ENCODE measurements at regions not wholly inside any gene's neighbourhood (a gene's known extent, or its start where the extent isn't known, plus 50 kb on each side); places are given as distances from the start of the nearest gene placed in this dataset.

GRCh38 chr15:38871638-38872037 is 307.0 kb upstream of the RASGRP1 start (continued):
- TF ChIP-seq NFATC4 (CRISPR knock-in tag; IDR thresholded peaks at IDR 0.05) (no peak), NFYB (CRISPR knock-in tag; conservative IDR thresholded peaks at IDR 0.05; ENCODE audit: low read depth) (no peak), ZNF219 (CRISPR knock-in tag; IDR thresholded peaks at IDR 0.05; ENCODE audit: borderline replicate concordance) (no peak), ESRRA (CRISPR knock-in tag; IDR thresholded peaks at IDR 0.05; ENCODE audit: borderline replicate concordance) (no peak), ZBTB21 (CRISPR knock-in tag; IDR thresholded peaks at IDR 0.05; ENCODE audit: borderline replicate concordance) (no peak), GRHL2 (CRISPR knock-in tag; IDR thresholded peaks at IDR 0.05; ENCODE audit: insufficient replicate concordance, severe bottlenecking) (no peak)
- TF ChIP-seq, protein P1, sequence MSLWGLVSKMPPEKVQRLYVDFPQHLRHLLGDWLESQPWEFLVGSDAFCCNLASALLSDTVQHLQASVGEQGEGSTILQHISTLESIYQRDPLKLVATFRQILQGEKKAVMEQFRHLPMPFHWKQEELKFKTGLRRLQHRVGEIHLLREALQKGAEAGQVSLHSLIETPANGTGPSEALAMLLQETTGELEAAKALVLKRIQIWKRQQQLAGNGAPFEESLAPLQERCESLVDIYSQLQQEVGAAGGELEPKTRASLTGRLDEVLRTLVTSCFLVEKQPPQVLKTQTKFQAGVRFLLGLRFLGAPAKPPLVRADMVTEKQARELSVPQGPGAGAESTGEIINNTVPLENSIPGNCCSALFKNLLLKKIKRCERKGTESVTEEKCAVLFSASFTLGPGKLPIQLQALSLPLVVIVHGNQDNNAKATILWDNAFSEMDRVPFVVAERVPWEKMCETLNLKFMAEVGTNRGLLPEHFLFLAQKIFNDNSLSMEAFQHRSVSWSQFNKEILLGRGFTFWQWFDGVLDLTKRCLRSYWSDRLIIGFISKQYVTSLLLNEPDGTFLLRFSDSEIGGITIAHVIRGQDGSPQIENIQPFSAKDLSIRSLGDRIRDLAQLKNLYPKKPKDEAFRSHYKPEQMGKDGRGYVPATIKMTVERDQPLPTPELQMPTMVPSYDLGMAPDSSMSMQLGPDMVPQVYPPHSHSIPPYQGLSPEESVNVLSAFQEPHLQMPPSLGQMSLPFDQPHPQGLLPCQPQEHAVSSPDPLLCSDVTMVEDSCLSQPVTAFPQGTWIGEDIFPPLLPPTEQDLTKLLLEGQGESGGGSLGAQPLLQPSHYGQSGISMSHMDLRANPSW (CRISPR knock-in tag; conservative IDR thresholded peaks at IDR 0.05; ENCODE audit: low read depth): no peak

DNA sequence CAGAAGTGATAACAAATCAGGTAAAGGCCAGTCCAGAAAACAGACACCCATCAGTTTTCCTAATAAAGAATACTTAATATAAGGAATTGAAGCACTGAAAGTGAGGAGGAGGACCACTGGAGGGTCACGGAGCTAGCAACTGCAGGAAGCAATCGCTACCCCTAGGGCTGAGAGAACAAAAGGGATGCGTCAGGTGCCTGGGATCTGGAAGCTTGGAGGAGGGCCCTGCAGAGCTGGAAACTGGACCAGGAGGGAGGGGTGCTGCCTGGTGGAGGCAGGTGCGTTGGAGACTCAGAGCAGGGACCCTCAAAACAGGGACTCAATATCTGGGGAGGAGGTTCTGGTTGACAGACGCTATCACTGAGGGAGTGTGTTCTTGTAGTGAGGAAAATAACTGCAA is 308.1 kb upstream of the RASGRP1 start:
- peaks cover 9% of the 10 kb centered on the region for H3K36me3 Mint-ChIP-seq
- ChIA-PET CTCF (interaction anchor here (0.9 to 2.2 kb wide), 9 partner anchors 9 to 708 kb away, joined by 3 to 14 read pairs (median 8); partner anchors contain the start of genes RASGRP1 and THBS1), POLR2A (no interaction called here)
- TF ChIP-seq ZNF121 (CRISPR knock-in tag; IDR thresholded peaks at IDR 0.05) (no peak), OVOL2 (CRISPR knock-in tag; IDR thresholded peaks at IDR 0.05; ENCODE audit: borderline replicate concordance) (no peak)
- no peaks in the 10 kb centered on the region for H3K27me3 Mint-ChIP-seq (ENCODE audit: low read depth)
- H3K27ac Mint-ChIP-seq: no peak overlapping the region
- peaks cover 28% of the 10 kb centered on the region for H3K9me3 Mint-ChIP-seq
- H3K4me1 Mint-ChIP-seq: peaks cover 16% of the 10 kb centered on the region
- ATAC-seq (peak; percentile 94), DNase-seq (ENCODE audit: low spot score) (peak; percentile 37)
- no peak overlapping the region for H3K4me3 Mint-ChIP-seq

DNA sequence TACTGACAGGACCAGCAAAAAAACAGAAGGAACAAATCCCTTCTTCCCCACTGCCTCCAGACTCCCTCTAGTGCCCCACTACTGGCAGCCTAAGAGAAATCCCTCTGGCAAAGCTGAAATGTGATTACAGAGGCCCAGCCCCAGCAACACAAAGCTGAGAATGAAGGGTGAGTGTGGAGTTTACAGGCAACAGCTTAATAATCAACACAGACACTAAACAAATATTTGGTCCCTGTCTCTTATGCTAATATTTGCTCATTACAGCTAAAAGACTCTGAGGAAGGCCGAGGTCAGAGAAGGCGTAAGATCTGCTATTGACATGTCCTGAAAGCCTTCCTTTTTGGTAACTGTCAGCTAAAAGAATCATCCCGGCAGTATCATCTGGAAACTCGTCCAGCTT is 308.5 kb upstream of the RASGRP1 start:
- DNase-seq (ENCODE audit: low spot score) (peak; percentile 16), ATAC-seq (peak; percentile 79)
- no peak overlapping the region for H3K4me3 Mint-ChIP-seq
- no peak overlapping the region for H3K27ac Mint-ChIP-seq
- peaks cover 9% of the 10 kb centered on the region for H3K36me3 Mint-ChIP-seq
- ChIA-PET CTCF (interaction anchor here (0.9 to 2.2 kb wide), 9 partner anchors 9 to 708 kb away, joined by 3 to 14 read pairs (median 8); partner anchors contain the start of genes RASGRP1 and THBS1), POLR2A (no interaction called here)
- peaks cover 28% of the 10 kb centered on the region for H3K9me3 Mint-ChIP-seq
- peaks cover 16% of the 10 kb centered on the region for H3K4me1 Mint-ChIP-seq
- H3K27me3 Mint-ChIP-seq (ENCODE audit: low read depth): no peaks in the 10 kb centered on the region
- TF ChIP-seq CREB1 (CRISPR knock-in tag; IDR thresholded peaks at IDR 0.05): no peak
- TF ChIP-seq AFF4 (CRISPR knock-in tag; IDR thresholded peaks at IDR 0.05; ENCODE audit: borderline replicate concordance): no peak
- no peak for TF ChIP-seq ESRRA (CRISPR knock-in tag; IDR thresholded peaks at IDR 0.05; ENCODE audit: borderline replicate concordance)
- no peak for TF ChIP-seq MXD4 (CRISPR knock-in tag; IDR thresholded peaks at IDR 0.05; ENCODE audit: borderline replicate concordance)
- TF ChIP-seq JUN (CRISPR knock-in tag; IDR thresholded peaks at IDR 0.05): no peak
- TF ChIP-seq, protein P2, sequence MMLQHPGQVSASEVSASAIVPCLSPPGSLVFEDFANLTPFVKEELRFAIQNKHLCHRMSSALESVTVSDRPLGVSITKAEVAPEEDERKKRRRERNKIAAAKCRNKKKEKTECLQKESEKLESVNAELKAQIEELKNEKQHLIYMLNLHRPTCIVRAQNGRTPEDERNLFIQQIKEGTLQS (CRISPR knock-in tag; conservative IDR thresholded peaks at IDR 0.05): no peak
- TF ChIP-seq, protein P1 (CRISPR knock-in tag; conservative IDR thresholded peaks at IDR 0.05; ENCODE audit: low read depth): no peak
- TF ChIP-seq ZNF671 (CRISPR knock-in tag; IDR thresholded peaks at IDR 0.05): no peak
- TF ChIP-seq CBFB (CRISPR knock-in tag; IDR thresholded peaks at IDR 0.05; ENCODE audit: low read depth): no peak
- TF ChIP-seq HMGXB4 (CRISPR knock-in tag; IDR thresholded peaks at IDR 0.05): no peak
- TF ChIP-seq, protein P3, sequence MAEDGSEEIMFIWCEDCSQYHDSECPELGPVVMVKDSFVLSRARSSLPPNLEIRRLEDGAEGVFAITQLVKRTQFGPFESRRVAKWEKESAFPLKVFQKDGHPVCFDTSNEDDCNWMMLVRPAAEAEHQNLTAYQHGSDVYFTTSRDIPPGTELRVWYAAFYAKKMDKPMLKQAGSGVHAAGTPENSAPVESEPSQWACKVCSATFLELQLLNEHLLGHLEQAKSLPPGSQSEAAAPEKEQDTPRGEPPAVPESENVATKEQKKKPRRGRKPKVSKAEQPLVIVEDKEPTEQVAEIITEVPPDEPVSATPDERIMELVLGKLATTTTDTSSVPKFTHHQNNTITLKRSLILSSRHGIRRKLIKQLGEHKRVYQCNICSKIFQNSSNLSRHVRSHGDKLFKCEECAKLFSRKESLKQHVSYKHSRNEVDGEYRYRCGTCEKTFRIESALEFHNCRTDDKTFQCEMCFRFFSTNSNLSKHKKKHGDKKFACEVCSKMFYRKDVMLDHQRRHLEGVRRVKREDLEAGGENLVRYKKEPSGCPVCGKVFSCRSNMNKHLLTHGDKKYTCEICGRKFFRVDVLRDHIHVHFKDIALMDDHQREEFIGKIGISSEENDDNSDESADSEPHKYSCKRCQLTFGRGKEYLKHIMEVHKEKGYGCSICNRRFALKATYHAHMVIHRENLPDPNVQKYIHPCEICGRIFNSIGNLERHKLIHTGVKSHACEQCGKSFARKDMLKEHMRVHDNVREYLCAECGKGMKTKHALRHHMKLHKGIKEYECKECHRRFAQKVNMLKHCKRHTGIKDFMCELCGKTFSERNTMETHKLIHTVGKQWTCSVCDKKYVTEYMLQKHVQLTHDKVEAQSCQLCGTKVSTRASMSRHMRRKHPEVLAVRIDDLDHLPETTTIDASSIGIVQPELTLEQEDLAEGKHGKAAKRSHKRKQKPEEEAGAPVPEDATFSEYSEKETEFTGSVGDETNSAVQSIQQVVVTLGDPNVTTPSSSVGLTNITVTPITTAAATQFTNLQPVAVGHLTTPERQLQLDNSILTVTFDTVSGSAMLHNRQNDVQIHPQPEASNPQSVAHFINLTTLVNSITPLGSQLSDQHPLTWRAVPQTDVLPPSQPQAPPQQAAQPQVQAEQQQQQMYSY (CRISPR knock-in tag; IDR thresholded peaks at IDR 0.05): no peak
